ENCODE measurements at regions not wholly inside any gene's neighbourhood (a gene's known extent, or its start where the extent isn't known, plus 50 kb on each side); places are given as distances from the start of the nearest gene placed in this dataset.

DNA sequence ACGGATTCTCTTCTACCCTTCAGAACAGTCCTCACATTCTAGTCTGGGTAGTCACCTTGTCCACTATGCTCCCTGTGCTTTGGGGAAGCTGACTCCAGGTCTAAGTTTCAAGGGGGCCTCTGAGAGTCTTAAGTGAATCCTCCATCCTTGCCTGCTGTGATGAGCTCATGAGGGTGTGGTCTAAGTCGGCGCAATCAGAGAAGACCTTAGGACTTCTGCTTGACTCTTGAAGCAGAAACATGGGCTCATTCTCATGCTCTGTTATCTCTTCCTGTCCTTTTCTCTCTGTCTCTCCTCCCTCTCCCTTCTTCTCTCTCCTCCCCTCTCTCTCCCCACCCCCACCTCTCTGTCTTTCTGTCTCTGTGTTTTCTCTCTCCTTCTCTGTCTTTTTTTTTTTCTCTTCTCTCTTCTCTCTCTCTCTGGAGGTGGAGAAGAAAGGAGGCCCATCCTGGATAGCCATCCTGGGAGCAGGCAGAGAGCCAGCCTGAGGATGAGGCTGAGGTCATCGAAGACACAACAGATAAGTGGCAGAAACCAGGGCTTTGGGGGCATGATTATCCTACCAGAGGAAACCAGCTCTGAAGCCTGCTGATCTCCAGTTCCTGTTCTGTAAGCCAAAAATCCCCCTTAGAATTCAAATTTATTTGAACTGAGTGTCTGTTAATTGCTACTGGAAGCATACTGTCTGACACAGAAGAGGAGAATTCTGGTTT, 245.6 kb downstream of the SIPA1L2 start:
- in situ Hi-C loops (cut with MboI), result no loop called here
- H3K27me3 ChIP-seq (ENCODE audit: control insufficient read depth in 2 of 2, insufficient read depth in 2 of 2, low read length in 2 of 2), result no peaks in the 10 kb centered on the region; a peak in 1 of 5 replicates
- no peak overlapping the region for H3K27ac ChIP-seq (ENCODE audit: extremely low read depth, low read depth, low read length)
- POLR2A ChIA-PET, result no interaction called here
- DNase-seq (ENCODE audit: extremely low read depth in 1 of 4, low spot score in 3 of 4) (no peak), FAIRE-seq (no peak), ATAC-seq (no peak)
- no peaks in the 10 kb centered on the region for H3K79me2 ChIP-seq (ENCODE audit: control insufficient read depth, insufficient read depth, low read length)
- CTCF ChIA-PET (ENCODE audit: low intra/inter-chr PET ratio), result no interaction called here
- BruUV-seq (replicated peaks), result no TSS peak
- H3K9ac ChIP-seq (ENCODE audit: insufficient read depth in 1 of 2, low read depth in 2 of 2, low read length in 2 of 2), result no peak overlapping the region
- H3K4me3 ChIP-seq, result no peak overlapping the region
- H3K9me3 ChIP-seq (replicated peaks; ENCODE audit: control insufficient read depth, insufficient read depth, low read depth, low read length), result no peaks in the 10 kb centered on the region
- no peak overlapping the region for H2AFZ ChIP-seq (ENCODE audit: low read depth, low read length)
- H3K4me2 ChIP-seq (ENCODE audit: insufficient read depth, low read length), result no peak overlapping the region
- intact Hi-C loops (cut with micrococcal nuclease), result no loop called here
- H4K20me1 ChIP-seq (replicated peaks; ENCODE audit: control insufficient read depth, insufficient read depth, low read length), result no peaks in the 10 kb centered on the region
- no peaks in the 10 kb centered on the region for H3K9me1 ChIP-seq (ENCODE audit: control insufficient read depth, insufficient read depth, low read length)
- H3K36me3 ChIP-seq (ENCODE audit: control insufficient read depth, insufficient read depth, low read length), result no peaks in the 10 kb centered on the region
- 2% methylated on average over 4 of the region's 4 CpGs for WGBS (ENCODE audit: insufficient coverage, low coverage, missing lambda C conversion rate)
- no peaks in the 10 kb centered on the region for H3K4me1 ChIP-seq (replicated peaks in 1 of 2; ENCODE audit: control insufficient read depth in 2 of 2, insufficient read depth in 2 of 2, low read length in 2 of 2)
- TF ChIP-seq, protein P1, sequence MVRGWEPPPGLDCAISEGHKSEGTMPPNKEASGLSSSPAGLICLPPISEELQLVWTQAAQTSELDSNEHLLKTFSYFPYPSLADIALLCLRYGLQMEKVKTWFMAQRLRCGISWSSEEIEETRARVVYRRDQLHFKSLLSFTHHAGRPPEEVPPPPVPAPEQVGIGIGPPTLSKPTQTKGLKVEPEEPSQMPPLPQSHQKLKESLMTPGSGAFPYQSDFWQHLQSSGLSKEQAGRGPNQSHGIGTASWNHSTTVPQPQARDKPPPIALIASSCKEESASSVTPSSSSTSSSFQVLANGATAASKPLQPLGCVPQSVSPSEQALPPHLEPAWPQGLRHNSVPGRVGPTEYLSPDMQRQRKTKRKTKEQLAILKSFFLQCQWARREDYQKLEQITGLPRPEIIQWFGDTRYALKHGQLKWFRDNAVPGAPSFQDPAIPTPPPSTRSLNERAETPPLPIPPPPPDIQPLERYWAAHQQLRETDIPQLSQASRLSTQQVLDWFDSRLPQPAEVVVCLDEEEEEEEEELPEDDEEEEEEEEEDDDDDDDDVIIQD (CRISPR knock-in tag; IDR thresholded peaks at IDR 0.05), result no peak
- TF ChIP-seq TCF7L2 (IDR thresholded peaks at IDR 0.05; ENCODE audit: low read depth, low read length) (no peak), ZC3H11A (IDR thresholded peaks at IDR 0.05; ENCODE audit: low read depth, low read length) (no peak), SMAD4 (CRISPR knock-in tag; conservative IDR thresholded peaks at IDR 0.05) (no peak), MED1 (CRISPR knock-in tag; IDR thresholded peaks at IDR 0.05; ENCODE audit: borderline replicate concordance) (no peak), PTRF (tag; IDR thresholded peaks at IDR 0.05) (no peak), MEF2D (tag; conservative IDR thresholded peaks at IDR 0.05; ENCODE audit: low read depth) (no peak), KDM5B (IDR thresholded peaks at IDR 0.05; ENCODE audit: insufficient replicate concordance, low read depth, low read length) (no peak), ELF4 (CRISPR knock-in tag; IDR thresholded peaks at IDR 0.05) (no peak), KAT2B (IDR thresholded peaks at IDR 0.05; ENCODE audit: low read depth, low read length) (no peak), ZNF347 (CRISPR knock-in tag; IDR thresholded peaks at IDR 0.05; ENCODE audit: low read depth) (no peak), ZNF175 (CRISPR knock-in tag; IDR thresholded peaks at IDR 0.05; ENCODE audit: low read depth) (no peak), ARNT (IDR thresholded peaks at IDR 0.05) (no peak), ZFP30 (CRISPR knock-in tag; IDR thresholded peaks at IDR 0.05; ENCODE audit: borderline replicate concordance) (no peak), GABPB2 (CRISPR knock-in tag; conservative IDR thresholded peaks at IDR 0.05) (no peak), ZNF384 (IDR thresholded peaks at IDR 0.05; ENCODE audit: low read depth, low read length) (no peak), GATAD2B (IDR thresholded peaks at IDR 0.05; ENCODE audit: borderline replicate concordance) (no peak)
- TF ChIP-seq, protein P2, sequence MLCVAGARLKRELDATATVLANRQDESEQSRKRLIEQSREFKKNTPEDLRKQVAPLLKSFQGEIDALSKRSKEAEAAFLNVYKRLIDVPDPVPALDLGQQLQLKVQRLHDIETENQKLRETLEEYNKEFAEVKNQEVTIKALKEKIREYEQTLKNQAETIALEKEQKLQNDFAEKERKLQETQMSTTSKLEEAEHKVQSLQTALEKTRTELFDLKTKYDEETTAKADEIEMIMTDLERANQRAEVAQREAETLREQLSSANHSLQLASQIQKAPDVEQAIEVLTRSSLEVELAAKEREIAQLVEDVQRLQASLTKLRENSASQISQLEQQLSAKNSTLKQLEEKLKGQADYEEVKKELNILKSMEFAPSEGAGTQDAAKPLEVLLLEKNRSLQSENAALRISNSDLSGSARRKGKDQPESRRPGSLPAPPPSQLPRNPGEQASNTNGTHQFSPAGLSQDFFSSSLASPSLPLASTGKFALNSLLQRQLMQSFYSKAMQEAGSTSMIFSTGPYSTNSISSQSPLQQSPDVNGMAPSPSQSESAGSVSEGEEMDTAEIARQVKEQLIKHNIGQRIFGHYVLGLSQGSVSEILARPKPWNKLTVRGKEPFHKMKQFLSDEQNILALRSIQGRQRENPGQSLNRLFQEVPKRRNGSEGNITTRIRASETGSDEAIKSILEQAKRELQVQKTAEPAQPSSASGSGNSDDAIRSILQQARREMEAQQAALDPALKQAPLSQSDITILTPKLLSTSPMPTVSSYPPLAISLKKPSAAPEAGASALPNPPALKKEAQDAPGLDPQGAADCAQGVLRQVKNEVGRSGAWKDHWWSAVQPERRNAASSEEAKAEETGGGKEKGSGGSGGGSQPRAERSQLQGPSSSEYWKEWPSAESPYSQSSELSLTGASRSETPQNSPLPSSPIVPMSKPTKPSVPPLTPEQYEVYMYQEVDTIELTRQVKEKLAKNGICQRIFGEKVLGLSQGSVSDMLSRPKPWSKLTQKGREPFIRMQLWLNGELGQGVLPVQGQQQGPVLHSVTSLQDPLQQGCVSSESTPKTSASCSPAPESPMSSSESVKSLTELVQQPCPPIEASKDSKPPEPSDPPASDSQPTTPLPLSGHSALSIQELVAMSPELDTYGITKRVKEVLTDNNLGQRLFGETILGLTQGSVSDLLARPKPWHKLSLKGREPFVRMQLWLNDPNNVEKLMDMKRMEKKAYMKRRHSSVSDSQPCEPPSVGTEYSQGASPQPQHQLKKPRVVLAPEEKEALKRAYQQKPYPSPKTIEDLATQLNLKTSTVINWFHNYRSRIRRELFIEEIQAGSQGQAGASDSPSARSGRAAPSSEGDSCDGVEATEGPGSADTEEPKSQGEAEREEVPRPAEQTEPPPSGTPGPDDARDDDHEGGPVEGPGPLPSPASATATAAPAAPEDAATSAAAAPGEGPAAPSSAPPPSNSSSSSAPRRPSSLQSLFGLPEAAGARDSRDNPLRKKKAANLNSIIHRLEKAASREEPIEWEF (CRISPR knock-in tag; IDR thresholded peaks at IDR 0.05), result no peak

All from K562 (cell line).